Liver (tissue), 3 donors: ENCODE measurements at regions not wholly inside any gene's neighbourhood (a gene's known extent, or its start where the extent isn't known, plus 50 kb on each side); places are given as distances from the start of the nearest gene placed in this dataset.
"Not testable (repeated sequence)": the region's sequence is repeated elsewhere in the genome, so short reads cannot be mapped to it uniquely, and the experiment has no call there.

Experiments used
- ATF3 ChIP-seq: IDR thresholded peaks from 2 replicates; pipeline ENCODE4 v1.6.1; 2016; ENCODE audit warnings: antibody characterized with exemption
- CTCF ChIP-seq: fragments of 150-350 bp; IDR thresholded peaks from 2 replicates; pipeline ENCODE4 v1.5.1; 2017; ENCODE audit warnings: improper control_type of control experiment, low read depth, low read length; ENCODE audit not compliant: missing input control
- RAD21 ChIP-seq, 2 donors: IDR thresholded peaks; 2 replicates each; pipeline ENCODE4 v1.6.1; 2016; ENCODE audit warnings: antibody characterized with exemption in 2 of 2, mild to moderate bottlenecking in 2 of 2
- SP1 ChIP-seq: IDR thresholded peaks from 2 replicates; pipeline ENCODE4 v1.6.1; 2018; ENCODE audit warnings: antibody characterized with exemption, mild to moderate bottlenecking
- donor health status: healthy.
- donor health status: healthy.

- TF ChIP-seq CTCF; ATF3; RAD21 (IDR thresholded peaks at IDR 0.05); SP1: not testable (repeated sequence)
These were observed 282.4 kb upstream of the NOTCH2NLA start for GRCh38 chr1:146511047-146511777.
